Bronchial epithelial cell (primary cell): ENCODE measurements at regions not wholly inside any gene's neighbourhood (a gene's known extent, or its start where the extent isn't known, plus 50 kb on each side); places are given as distances from the start of the nearest gene placed in this dataset.

Experiments
- DNase-seq: peaks from one replicate; pipeline ENCODE4 v3.0.0-alpha.2; 2010; ENCODE audit warnings: low read depth
- FAIRE-seq: peaks from 2 replicates; lab custom pipeline; 2011; peaks lifted over from hg19 to GRCh38; lab: Jason Lieb, UNC
- H3K27me3 ChIP-seq: 2 replicates; pipeline ENCODE4 v1.5.1; 2011; ENCODE audit warnings: low read length; ENCODE audit not compliant: control insufficient read depth, insufficient read depth
- H3K36me3 ChIP-seq: 2 replicates; pipeline ENCODE4 v1.5.1; 2011; ENCODE audit warnings: low read length; ENCODE audit not compliant: control insufficient read depth, insufficient read depth
- H3K4me3 ChIP-seq: 2 replicates; pipeline ENCODE4 v1.5.1; 2011; ENCODE audit warnings: mild to moderate bottlenecking, low read depth, low read length, control low read depth
- CTCF ChIP-seq: IDR thresholded peaks from 2 replicates; pipeline ENCODE4 v1.5.1; 2011; ENCODE audit warnings: mild to moderate bottlenecking, moderate library complexity, low read length, control low read depth, inconsistent platforms; ENCODE audit not compliant: insufficient read depth, severe bottlenecking

- DNase-seq (peak; percentile 75), FAIRE-seq (no peak)
- TF ChIP-seq CTCF: peak; percentile 8
- Histone ChIP-seq H3K36me3 (no peaks in the 10 kb centered on the region), H3K4me3 (no peak overlapping the region), H3K27me3 (no peaks in the 10 kb centered on the region)
Observed at GRCh38 chr20:12287575-12287974, 369.9 kb downstream of the BTBD3 start.

DNA sequence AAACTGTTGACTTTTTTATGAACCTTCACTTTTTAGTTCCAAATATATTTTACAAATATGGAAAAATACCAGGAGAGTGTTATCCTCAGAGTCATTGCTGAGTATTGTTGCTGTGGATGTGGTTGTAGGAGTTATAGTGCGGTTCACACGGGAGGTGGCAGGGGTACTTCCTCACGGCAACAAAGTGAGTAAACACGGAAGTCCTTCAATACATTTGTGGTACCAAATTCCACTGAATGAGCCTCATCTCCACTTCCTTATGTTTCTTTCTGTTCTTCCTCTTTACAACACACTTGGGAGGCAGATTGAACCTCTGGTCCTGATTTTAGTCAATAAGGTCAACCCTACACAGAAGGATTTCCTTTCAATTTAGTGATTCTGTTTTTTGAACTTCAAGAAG is 371.8 kb downstream of the BTBD3 start:
- H3K36me3 ChIP-seq: no peaks in the 10 kb centered on the region
- no peaks in the 10 kb centered on the region for H3K27me3 ChIP-seq
- FAIRE-seq (no peak), DNase-seq (no peak)
- no peak for TF ChIP-seq CTCF
- H3K4me3 ChIP-seq: no peak overlapping the region

DNA sequence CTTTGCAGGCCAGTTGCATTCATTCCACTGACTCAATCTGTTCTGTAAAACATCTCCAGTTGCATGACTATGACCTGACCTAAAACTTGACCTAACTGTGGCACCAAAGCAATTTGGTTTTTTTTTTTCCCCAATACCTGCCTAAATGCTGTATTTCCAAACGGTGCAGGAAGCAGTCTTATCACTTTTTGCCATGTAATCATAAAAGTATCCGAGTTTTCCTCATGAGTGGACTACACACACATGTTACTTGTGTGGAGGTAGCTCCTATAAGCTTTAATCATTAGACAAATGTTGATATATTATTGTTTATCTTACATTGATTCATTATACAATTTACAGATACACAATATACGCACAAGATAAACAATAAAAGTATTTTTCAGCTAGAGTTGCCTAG is 373.7 kb downstream of the BTBD3 start:
- FAIRE-seq: no peak
- no peak for TF ChIP-seq CTCF

DNA sequence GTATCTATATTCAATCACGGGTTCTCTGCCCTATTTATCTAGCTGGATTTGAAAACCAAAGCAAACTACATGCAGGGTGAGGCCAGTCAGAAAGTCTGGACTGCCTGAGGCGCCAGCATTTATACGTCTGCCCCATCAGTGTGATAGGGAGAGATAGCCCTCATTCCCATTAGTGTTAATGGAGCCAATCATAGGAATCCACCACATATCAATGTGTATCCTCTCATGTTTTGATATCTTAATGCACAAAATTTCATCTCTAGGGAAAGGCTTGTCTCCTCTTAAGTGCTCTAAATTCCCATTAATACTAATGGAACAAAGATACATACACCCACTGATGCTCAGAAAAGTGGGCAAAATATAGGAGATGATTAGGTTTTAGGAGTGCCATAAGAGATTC is 376.2 kb downstream of the BTBD3 start:
- Histone ChIP-seq H3K36me3 (no peaks in the 10 kb centered on the region), H3K4me3 (no peak overlapping the region), H3K27me3 (no peaks in the 10 kb centered on the region)
- no peak for DNase-seq
- no peak for FAIRE-seq
- no peak for TF ChIP-seq CTCF

More for the DNA sequence above, 373.7 kb downstream of the BTBD3 start:
- DNase-seq: no peak
- Histone ChIP-seq H3K36me3 (no peaks in the 10 kb centered on the region), H3K4me3 (no peak overlapping the region), H3K27me3 (no peaks in the 10 kb centered on the region)

DNA sequence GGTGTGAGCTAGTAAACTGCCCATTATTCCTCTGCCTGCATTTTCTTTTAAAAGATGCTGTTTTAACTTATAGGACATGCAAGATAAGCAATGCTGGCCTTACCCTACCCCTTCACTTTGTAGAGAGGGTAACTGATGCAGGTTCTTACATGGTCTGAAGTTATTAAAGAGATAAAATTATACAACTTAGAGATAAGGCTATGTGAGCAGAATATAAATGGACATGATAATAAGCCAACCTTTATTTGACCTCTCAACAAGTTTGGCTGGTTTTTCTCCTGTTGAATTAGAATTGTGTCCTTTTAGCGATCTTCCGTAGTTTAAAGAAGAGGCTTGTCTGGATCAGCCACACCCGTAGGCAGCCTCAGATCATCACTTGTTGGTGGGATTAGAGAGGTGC is 377.0 kb downstream of the BTBD3 start:
- H3K27me3 ChIP-seq: no peaks in the 10 kb centered on the region
- no peak for DNase-seq
- no peak for FAIRE-seq
- H3K4me3 ChIP-seq: no peak overlapping the region
- TF ChIP-seq CTCF: no peak
- no peaks in the 10 kb centered on the region for H3K36me3 ChIP-seq

DNA sequence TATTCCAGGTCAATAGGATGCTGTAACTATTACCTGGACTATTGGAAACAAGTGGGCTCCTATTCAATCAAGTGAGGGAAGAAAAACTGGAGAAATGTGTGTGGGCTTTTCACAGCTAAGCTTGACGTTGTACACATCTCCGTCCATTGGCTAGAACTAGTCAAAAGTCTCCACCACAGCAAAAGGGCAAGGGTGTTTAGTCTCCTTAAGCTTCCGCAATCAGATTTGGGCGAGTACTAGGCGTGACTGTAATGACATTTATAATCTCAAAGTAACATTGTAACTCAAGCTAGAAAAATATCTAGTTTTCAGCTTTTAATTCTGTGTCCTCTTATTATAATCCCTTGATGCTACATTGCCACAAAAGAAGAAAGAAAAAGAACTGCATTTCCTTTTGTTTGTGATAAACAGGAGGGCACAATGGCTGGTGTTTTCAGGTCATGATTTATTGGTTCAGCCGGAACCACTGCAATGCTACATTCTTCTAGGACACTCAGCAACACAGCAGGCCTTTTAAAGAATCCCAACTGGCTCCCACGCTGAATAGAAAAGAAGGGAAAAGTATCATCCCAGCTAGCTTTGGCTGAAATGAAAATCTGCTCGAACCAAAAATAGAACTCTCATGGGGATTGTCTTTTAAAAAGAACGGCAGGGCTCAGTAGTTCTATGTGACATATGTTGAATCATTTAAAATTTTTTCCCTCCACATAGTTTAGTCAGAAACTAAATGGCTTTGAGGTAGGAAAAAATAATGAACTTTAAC is 387.7 kb downstream of the BTBD3 start:
- no peak for FAIRE-seq
- DNase-seq: no peak
- TF ChIP-seq CTCF: no peak
- Histone ChIP-seq H3K4me3 (no peak overlapping the region), H3K36me3 (no peaks in the 10 kb centered on the region), H3K27me3 (no peaks in the 10 kb centered on the region)
